Colonic mucosa (tissue), 4 donors: ENCODE measurements at regions not wholly inside any gene's neighbourhood (a gene's known extent, or its start where the extent isn't known, plus 50 kb on each side); places are given as distances from the start of the nearest gene placed in this dataset.

ENCODE experiments used
- DNase-seq: peaks from one replicate; pipeline ENCODE4 v3.0.0-alpha.2; 2020
- H3K27ac ChIP-seq: fragments of 200-600 bp; one replicate; pipeline ENCODE4 v1.8.0; 2021
- H3K27me3 ChIP-seq: fragments of 200-600 bp; one replicate; pipeline ENCODE4 v1.8.0; 2021
- H3K36me3 ChIP-seq: fragments of 200-600 bp; one replicate; pipeline ENCODE4 v1.8.0; 2021
- H3K4me1 ChIP-seq: fragments of 200-600 bp; one replicate; pipeline ENCODE4 v1.8.0; 2021; ENCODE audit warnings: mild to moderate bottlenecking
- H3K4me3 ChIP-seq: fragments of 200-600 bp; one replicate; pipeline ENCODE4 v1.8.0; 2021
- H3K9ac ChIP-seq, 2 donors: one replicate each; pipeline ENCODE4 v1.7.0; 2013; ENCODE audit warnings: control low read depth in 2 of 2, low read depth in 2 of 2, low read length in 2 of 2
- H3K9me3 ChIP-seq: fragments of 200-600 bp; one replicate; pipeline ENCODE4 v1.8.0; 2021
- CTCF ChIP-seq: fragments of 200-600 bp; IDR thresholded peaks from one replicate; pipeline ENCODE4 v1.8.0; 2022; ENCODE audit warnings: antibody characterized with exemption, mild to moderate bottlenecking
- intact Hi-C: fragments of 100-400 bp; cut with DNase I; formaldehyde crosslinking; loops from one replicate; pipeline ENCODE4 v1.14.1; 2022
- donor health status: healthy.
- donor health status: DM: no; HTN: no; CAD: no.
- donor health status: DM: no; HTN: no; CAD: no.

GRCh38 chr2:176415937-176416499, 146.8 kb downstream of the MTX2 start:
- Histone ChIP-seq H3K4me1 (no peaks in the 10 kb centered on the region), H3K9ac (no peak overlapping the region), H3K9me3 (no peaks in the 10 kb centered on the region), H3K4me3 (no peak overlapping the region), H3K36me3 (no peaks in the 10 kb centered on the region), H3K27ac (no peak overlapping the region), H3K27me3 (no peaks in the 10 kb centered on the region)
- DNase-seq: no peak
- TF ChIP-seq CTCF: no peak
- intact Hi-C loops: no loop called here

- Histone ChIP-seq H3K36me3 (no peaks in the 10 kb centered on the region), H3K9me3 (no peaks in the 10 kb centered on the region), H3K4me1 (no peaks in the 10 kb centered on the region), H3K27ac (peak overlapping the region; percentile 27), H3K9ac (no peak overlapping the region), H3K4me3 (no peak overlapping the region), H3K27me3 (no peaks in the 10 kb centered on the region)
- no peak for DNase-seq
- no peak for TF ChIP-seq CTCF
- intact Hi-C loops: no loop called here
Observed at GRCh38 chr2:176418768-176419167, 149.5 kb downstream of the MTX2 start.

GRCh38 chr2:176419591-176420071, 150.4 kb downstream of the MTX2 start:
- DNase-seq: no peak
- no peak overlapping the region for H3K9ac ChIP-seq
- no peaks in the 10 kb centered on the region for H3K4me1 ChIP-seq

GRCh38 chr2:176421297-176422050, 152.2 kb downstream of the MTX2 start:
- Histone ChIP-seq H3K9ac (no peak overlapping the region), H3K27ac (no peak overlapping the region), H3K36me3 (no peaks in the 10 kb centered on the region), H3K27me3 (no peaks in the 10 kb centered on the region), H3K4me3 (no peak overlapping the region), H3K4me1 (no peaks in the 10 kb centered on the region), H3K9me3 (no peaks in the 10 kb centered on the region)
- DNase-seq: no peak
- intact Hi-C loops: no loop called here
- TF ChIP-seq CTCF: no peak

More at GRCh38 chr2:176419591-176420071, 150.4 kb downstream of the MTX2 start:
- Histone ChIP-seq H3K27ac (peak overlapping the region; percentile 27), H3K4me3 (no peak overlapping the region), H3K27me3 (no peaks in the 10 kb centered on the region), H3K36me3 (no peaks in the 10 kb centered on the region), H3K9me3 (no peaks in the 10 kb centered on the region)
- intact Hi-C loops: no loop called here
- TF ChIP-seq CTCF: no peak

- no peaks in the 10 kb centered on the region for H3K9me3 ChIP-seq
- no peak for DNase-seq
- no peak overlapping the region for H3K4me3 ChIP-seq
- no peaks in the 10 kb centered on the region for H3K4me1 ChIP-seq
- intact Hi-C loops: no loop called here
- no peak overlapping the region for H3K9ac ChIP-seq
- no peaks in the 10 kb centered on the region for H3K36me3 ChIP-seq
- TF ChIP-seq CTCF: no peak
- no peaks in the 10 kb centered on the region for H3K27me3 ChIP-seq
- H3K27ac ChIP-seq: no peak overlapping the region
Observed at GRCh38 chr2:176423819-176424218, 154.6 kb downstream of the MTX2 start.
